ENCODE measurements at regions not wholly inside any gene's neighbourhood (a gene's known extent, or its start where the extent isn't known, plus 50 kb on each side); places are given as distances from the start of the nearest gene placed in this dataset.

GRCh38 chr5:145499483-145499882 lies 335.7 kb downstream of the PRELID2 start:
- no peak for DNase-seq

DNA sequence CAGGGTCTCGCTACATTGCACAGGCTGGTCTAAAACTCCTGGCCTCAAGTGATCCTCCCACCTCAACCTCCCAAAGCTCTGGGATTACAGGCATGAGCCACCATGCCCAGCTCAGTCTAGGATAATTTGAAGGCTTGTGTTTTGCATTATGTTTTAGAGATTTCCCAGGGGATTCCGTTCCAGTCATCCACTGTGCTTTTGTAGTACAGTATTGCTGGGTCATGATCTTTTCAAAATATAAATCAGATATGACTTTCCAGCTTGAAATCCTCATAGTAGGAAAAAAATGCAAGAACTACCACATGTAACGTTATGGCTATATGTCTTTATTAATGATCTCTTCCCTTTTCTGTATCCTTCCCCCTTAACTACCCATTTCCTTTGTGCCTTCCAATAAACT lies 338.1 kb downstream of the PRELID2 start:
- no peak for DNase-seq

GRCh38 chr5:145495741-145496140 lies 339.4 kb downstream of the PRELID2 start:
- DNase-seq, result no peak

GRCh38 chr5:145495196-145495595 lies 339.9 kb downstream of the PRELID2 start:
- no peak for DNase-seq

DNA sequence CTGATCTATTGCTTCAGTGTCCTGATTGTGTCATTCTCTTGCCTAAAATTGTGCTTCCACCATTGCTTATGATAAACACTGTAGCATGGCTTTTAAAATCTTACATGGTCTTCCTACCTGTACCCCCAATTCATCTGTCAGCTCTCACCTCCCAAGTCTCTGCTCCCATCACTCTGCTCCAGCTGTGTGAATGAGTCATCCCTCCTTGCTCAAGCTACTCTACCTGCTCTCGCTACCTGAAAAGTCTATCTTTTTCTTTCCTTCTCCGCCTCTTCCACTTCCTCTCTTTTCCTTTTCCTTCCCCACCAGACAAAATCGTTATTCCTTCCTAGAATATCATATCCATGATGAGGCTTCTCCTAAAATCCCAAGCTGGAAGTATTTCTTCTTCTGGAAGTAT lies 341.7 kb downstream of the PRELID2 start:
- no peak for DNase-seq

GRCh38 chr5:145489516-145489915 lies 345.6 kb downstream of the PRELID2 start:
- no peak for DNase-seq

DNA sequence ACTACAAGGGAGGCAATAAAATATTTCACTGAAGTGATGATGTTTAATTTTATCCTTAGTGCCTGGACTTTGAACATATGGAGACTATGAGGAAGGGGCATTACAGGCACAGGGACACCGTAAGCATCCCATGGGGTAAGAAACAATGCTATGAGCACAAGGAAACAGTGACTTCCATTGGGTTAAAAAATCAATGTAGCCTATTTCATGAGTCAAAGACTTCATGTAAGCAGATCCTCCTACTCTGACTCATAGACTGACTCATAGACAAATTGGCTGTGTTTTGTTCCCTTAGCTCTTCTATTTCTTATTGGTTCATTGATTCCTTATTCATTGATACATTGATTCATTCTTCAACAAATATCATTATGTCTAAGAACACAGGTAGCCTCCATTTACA lies 351.0 kb downstream of the PRELID2 start:
- DNase-seq, result no peak

DNA sequence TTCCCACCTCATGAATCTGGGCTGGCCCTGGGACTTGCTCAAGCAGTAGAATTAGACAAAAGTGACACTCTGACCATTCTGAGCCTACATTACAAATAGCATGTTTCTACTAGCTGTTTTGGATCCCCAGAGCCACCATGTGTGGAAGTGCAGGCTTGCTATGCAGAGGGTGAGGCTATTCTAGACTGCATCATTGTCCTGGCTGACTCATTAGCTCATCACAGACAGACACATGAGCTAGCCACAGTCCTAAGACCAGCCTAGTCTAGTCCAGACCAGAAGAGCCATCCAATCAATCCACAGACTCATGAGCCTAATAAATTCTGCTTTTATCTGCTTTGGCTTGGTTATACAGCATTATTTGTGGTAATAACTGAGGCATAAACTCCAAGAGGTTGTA lies 351.9 kb downstream of the PRELID2 start:
- no peak for DNase-seq

GRCh38 chr5:145479857-145480256 lies 355.3 kb downstream of the PRELID2 start:
- no peak for DNase-seq

DNA sequence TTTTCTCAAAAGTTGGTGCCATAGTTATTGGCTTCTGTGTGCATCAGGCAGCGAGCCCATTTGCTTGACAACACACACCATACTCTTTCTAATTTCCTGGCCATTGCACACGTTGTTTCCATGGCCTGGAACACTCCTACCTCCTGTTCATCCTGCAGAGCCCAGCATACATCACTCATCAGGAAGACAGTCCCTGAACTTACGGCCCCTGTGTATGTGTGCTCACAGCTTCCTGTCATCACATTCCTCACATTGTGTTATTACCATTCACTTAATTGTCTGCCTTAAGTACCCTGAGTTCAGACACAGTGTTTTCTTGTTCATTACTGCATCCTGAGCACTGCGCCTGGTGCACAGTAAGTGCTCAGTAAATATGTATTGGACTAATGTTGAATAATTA lies 355.9 kb downstream of the PRELID2 start:
- no peak for DNase-seq

- DNase-seq, result no peak
Measured at GRCh38 chr5:145478651-145479050, 356.5 kb downstream of the PRELID2 start.

- no peak for DNase-seq
Measured at GRCh38 chr5:145473042-145473642, 362.0 kb downstream of the PRELID2 start.

- DNase-seq, result no peak
Measured at GRCh38 chr5:145471831-145472612, 363.1 kb downstream of the PRELID2 start.

- no peak for DNase-seq
Measured at GRCh38 chr5:145471026-145471425, 364.1 kb downstream of the PRELID2 start.

- no peak for DNase-seq
Measured at GRCh38 chr5:145470396-145470979, 364.7 kb downstream of the PRELID2 start.

DNA sequence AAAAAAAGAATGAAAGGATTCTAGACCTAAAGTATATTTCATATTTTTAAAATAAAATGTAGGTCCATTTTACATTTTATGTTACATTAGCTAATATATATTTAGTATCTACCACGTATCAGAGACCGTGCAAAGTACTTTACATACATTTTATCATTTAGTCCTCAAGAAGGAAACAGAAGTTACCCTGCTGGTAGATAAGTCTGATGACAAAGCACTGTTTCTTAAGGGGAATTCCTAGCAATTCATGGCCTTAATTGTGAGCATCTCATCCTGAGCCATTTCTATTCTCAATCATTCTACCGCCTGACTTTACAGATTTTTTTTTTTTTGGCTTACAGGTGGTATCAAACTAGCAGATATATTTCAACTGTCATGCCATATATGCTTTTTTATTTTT lies 367.7 kb downstream of the PRELID2 start:
- DNase-seq, result no peak

- DNase-seq, result no peak
Measured at GRCh38 chr5:145466533-145466932, 368.6 kb downstream of the PRELID2 start.

- no peak for DNase-seq
Measured at GRCh38 chr5:145465474-145466263, 369.5 kb downstream of the PRELID2 start.

DNA sequence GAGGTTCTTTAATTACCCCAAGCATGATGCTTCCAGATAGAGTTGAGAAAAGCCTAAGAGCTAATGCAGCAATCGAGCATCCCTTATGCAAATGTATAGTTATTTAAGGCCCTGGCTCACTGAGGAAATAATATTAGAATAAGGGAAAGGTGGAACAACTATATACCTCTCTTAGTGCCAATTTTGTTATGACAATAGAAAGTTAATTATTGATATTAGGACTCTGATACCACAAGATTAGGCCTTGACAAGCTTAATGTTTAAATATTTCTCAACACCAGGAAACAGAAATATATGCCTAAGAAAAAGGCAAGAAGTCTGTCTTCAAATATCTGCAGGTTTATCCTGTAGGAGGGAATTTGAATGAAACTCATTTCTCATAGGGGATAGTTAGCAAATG lies 371.0 kb downstream of the PRELID2 start:
- DNase-seq, result no peak

DNA sequence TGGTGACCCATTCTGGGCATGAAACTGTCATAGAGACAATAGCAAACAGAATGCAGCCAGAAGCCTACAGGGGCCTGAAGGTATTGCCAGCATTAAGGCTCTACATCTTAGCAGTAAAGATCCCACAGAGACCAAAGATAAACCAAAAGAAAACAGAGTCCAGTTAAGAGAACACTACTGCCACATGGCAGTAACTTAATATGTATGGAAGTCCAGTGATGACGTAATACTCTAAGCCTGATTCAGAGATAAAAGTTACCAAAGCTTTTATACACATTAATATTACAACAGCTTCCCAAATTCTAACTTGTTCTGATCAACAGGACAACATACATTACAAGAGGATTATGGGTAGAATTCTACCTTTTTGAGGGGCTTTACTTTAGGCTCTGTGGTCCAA lies 371.5 kb downstream of the PRELID2 start:
- no peak for DNase-seq

- no peak for DNase-seq
Measured at GRCh38 chr5:145462525-145462924, 372.6 kb downstream of the PRELID2 start.

GRCh38 chr5:145450286-145450885 lies 384.8 kb downstream of the PRELID2 start:
- no peak for DNase-seq

- DNase-seq, result no peak
Measured at GRCh38 chr5:145449794-145450193, 385.3 kb downstream of the PRELID2 start.

Measured in NCI-H446 treated with DMSO at 0.1 percent for 48 hours (cell line).